GM10847 (cell line): ENCODE measurements at regions not wholly inside any gene's neighbourhood (a gene's known extent, or its start where the extent isn't known, plus 50 kb on each side); places are given as distances from the start of the nearest gene placed in this dataset.

ENCODE experiments used
- POLR2A ChIP-seq: IDR thresholded peaks from 2 replicates; pipeline ENCODE4 v1.6.1; 2011; ENCODE audit not compliant: insufficient read length; ENCODE audit errors: extremely low read depth

DNA sequence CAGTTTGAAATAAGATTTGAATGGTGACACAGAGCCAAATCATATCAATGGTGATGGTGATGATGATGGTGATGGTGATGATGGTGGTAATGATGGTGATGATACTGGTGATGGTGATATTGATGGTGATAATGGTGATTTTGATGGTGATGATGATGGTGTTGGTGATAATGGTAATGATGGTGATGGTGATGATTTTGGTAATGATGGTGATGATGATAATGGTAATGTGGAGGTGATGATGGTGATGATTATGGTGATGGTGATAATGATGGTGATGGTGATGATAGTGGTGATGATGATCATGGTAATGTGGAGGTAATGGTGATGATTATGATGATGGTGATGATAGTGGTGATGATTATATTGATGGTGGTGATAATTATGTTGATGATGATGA is 311.9 kb upstream of the SFSWAP start:
- no peak for TF ChIP-seq POLR2A

DNA sequence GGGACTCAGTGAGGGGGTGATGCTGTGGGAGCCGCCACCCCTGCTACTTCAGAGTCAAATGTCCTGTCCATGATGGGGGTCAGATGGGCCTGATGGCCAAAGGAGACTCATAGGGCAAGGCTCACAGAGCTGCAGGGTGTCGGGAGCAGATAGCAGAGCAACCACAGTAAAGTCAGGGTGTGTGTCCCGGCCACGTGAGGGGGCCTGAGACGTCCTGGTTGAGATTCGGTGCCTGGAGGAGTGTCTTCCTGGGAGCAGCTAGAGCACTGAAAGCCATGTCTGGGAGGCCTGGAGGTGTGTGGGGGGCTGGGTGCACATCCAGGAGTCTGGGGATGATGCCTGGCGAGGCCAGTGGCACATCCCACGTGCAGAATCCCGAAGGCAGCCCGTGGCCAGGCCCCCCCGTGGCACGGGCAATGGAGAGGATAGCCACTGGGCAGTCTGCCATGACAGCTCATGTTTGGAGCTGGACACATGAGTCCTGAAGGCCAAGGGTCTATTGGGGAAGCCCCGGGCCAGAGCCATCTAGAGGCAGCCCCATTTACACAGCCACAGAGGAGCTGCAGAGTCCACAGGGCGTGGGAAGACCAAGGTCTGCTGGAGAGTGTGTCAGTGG is 308.0 kb upstream of the SFSWAP start:
- TF ChIP-seq POLR2A: no peak

DNA sequence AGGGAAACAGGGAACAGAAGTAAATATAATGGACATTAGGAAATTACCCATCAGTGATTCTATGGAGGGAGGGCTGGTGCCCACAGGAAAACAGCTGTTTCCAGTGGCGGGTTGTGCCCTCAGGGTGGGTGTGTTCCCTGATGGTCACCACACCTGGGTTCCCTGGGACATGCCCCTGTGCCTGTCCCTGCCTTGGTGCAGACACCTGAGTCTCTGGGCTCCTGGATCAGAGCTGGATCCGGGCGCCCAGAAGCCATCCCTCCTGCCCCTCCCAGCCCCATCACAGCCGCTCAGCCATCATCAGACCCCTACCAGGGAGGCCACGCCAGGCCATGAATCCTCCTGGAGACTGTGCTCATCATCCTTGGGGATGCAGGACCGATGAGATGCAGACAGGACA is 307.2 kb upstream of the SFSWAP start:
- no peak for TF ChIP-seq POLR2A

DNA sequence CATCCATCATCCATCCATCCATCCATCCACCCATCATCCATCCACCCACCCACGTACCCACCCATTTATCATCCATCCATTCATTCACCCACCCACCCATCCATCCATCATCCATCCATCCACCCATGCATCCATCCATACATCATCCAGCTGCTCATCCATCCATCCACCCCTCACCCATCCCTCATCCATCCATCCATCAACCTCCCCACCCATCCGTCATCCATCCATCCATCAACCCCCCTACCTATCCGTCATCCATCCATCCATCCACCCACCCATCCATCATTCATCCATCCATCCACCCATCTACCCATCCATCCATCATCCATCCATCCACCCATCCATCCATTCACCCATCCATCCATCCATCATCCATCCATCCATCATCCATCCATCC is 306.2 kb upstream of the SFSWAP start:
- no peak for TF ChIP-seq POLR2A

DNA sequence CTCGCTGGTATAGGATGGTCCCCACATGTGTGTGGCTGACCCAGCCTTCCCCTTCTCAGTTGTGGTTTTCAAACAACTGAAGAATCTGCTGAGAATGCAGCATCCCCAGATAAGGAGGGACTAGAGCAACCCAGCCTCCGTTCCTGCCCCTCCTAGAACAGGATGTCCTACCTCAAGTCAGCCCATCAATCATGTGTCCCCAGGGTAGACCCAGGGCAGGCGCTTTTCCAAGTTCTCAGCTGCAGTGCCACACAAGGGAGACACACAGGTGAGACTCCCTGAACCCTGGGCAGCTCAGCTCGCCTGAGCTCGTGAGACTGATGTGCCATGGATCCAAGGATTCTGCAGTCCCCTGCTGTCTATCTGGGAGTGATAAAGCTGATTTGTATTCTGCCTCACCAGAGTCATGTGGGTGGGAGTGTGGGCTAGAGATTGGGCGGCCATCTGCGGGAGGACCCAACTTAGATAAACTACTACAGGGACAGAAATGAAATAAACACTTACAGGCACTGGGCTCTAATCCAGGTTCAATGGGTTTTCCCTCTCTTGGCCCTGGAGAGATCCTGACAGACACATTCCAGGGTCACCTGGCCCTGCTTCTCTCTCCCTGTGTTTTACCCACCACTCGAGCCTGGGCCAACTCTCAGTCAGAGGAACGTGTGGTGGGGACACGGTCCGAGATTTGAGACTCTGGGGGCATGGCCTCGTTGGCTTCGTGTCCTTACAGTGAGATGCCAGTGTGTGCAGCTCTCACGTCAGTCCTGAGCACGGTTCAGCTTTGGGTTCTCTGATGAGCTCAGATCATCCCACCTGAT is 303.5 kb upstream of the SFSWAP start:
- no peak for TF ChIP-seq POLR2A

DNA sequence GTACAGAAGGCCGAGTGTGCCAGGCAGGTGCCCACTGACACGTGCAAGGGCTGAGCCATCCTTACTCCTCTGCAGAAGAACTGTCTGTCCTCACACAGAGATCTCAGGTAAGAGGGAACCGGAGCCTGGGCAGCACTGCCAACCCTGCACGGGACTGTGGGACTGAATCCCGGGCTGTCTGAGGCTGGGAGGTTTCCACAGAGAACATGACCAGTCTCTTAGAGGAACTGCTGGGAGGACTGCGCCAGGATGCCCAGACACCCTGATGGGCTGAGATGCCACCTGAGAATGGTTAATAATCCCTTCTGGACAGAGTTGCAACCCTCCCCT is 302.9 kb upstream of the SFSWAP start:
- TF ChIP-seq POLR2A: no peak

DNA sequence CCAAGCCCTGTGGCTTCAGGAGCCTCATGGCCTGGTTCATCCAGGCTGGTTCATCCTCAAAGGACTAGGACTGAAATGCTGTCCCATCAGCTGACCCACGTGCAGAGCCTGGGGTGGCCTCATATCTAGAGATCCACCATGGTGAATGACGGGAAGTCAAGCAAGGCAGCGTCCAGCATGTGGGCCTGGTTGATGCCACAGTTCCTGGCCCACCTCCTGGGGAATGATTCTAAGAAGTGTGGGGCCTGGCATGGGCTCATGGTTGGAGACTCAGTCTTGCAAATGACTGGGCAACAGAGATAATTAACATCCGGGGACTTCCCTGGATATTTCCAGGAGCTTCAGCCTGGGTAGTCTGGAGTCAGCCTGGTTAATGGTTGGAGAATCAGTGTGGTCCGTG is 302.4 kb upstream of the SFSWAP start:
- no peak for TF ChIP-seq POLR2A

DNA sequence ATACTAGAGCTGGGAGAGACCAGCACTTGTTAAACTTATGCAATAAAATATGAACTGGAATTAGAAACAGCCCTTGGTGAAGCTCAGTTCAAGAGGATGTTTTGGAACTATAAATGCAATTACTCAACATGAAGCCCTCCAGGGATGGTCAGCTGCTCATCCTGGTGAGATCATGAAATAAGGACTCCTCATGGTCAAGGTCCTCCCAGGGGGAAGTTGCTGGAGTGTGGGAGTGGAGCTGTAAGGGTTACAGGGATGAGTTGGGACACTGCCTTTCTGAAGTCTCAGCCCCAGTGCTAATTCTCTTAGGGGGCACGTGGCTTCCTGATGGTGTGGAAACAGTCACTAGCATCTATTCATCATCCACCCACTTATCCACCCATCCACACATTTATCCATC is 301.7 kb upstream of the SFSWAP start:
- TF ChIP-seq POLR2A: no peak

DNA sequence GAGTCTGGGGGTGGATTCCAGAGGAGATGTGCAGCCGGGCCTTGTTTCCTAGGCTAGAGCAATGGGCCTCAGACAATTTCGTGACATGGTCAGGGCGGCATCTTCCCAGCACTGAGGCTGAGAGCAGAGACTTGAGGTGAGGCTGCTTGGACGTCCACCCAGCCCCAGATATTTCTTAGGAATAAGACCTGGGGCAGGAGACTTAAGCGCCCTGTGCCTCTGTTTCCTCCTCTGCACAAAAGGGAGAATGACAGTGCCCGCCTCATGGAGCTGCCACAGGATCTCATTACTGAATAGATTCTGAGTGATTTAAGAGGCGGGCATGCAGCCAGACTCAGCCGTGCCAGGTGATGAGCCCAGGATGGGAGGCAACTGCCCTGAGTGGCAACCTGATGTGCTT is 297.9 kb upstream of the SFSWAP start:
- TF ChIP-seq POLR2A: no peak

DNA sequence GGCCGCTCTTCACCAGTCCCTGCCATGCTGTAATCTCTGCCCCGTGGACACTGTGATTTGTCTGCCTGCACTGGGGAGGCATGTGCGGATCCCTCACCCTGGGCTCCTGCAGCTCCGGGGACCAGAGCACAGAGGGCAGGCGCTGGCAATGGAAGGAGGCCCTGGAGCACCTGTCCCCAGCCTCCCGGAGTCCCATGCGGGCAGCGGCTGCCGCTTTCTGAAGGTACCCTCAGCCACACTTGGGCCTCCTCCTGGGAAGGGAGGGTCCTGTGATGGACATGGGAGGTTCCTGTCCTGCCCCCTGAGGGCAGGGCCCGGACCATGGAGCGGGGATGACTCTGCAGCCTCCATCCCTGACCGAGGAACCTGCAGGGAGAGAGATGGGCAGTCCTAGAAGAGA is 297.4 kb upstream of the SFSWAP start:
- TF ChIP-seq POLR2A: no peak

DNA sequence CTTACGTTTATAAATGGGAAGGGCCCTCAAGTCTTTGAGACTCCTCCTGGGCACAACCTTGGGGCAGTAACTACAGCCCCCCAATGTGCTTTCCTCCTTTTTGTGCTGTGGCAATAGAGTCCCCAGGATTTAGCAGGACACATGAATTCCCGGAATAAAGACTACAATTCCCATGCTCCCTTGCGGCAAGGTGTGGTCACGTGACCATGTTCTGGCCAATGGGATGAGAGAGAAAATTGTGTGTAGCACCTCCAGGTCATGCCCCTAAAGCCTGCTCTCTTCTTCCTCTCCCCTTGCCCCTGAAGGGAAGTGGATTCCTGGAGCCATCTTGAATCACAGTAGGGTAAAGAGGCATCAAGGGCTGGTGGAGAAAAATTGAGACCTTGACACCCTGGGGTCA is 295.1 kb upstream of the SFSWAP start:
- TF ChIP-seq POLR2A: no peak

DNA sequence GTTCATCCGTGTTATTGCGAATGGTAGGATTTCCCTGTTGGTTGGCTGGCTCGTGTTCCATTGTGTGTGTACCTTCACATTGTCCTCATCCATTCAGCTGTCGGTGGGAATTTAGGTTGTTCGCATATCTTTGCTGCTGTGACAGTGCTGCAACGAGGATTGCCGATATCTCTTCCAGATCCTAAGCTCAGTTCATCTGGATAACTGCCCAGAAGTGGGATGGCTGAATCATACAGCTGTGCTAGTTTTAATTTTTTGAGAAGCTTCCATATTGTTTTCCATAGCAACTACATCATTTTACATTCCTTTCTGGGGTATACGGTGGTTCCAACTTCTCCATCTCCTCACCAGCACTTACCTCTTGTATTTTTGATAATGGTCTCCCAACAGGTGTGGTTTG is 292.8 kb upstream of the SFSWAP start:
- no peak for TF ChIP-seq POLR2A

DNA sequence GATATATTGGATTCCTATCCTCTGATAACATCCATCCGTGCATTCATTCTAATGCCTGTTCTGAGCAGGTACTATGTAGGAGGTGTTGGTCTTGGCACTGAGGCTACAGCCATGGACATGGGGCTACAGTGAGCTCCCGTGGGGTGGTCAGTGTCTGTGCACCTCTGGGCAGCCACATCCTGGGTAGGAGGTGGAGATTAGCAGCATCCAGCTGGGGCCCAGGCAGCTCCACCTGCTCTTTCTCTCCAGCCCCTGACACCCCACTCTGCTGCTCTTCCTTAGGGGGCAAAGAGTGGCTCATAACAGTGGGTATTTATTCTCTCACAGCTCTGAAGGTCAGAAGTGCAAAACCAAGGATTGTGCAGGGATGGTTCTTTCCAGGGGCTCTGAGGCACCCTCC is 292.0 kb upstream of the SFSWAP start:
- TF ChIP-seq POLR2A: no peak

DNA sequence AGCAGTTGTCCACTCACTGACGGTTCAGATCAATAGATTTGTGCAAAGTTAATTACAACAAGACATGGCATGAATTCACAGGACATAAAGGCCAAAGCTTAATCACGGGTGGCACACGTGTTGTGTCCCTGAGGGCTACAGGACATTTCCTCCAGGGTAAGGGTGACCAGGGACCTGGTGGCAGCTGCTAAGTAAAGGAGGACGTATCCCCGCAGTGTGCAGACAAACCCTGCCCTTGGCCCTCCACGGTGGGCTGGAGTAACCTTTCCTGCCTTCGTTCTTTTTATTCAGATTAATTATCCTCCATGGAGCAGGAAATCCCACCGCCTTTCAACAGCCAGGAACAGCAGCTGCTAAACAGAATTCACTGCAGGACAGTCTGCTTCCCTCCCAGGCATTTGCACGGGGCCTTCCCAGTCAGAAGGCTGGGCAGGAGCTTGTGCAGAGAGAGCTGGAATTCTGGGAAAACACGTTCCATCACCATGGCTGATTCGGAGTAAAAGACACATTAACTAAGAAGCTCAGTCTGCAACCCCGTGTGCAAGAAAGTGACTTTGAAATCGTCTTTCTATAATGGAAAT is 289.9 kb upstream of the SFSWAP start:
- TF ChIP-seq POLR2A: no peak

DNA sequence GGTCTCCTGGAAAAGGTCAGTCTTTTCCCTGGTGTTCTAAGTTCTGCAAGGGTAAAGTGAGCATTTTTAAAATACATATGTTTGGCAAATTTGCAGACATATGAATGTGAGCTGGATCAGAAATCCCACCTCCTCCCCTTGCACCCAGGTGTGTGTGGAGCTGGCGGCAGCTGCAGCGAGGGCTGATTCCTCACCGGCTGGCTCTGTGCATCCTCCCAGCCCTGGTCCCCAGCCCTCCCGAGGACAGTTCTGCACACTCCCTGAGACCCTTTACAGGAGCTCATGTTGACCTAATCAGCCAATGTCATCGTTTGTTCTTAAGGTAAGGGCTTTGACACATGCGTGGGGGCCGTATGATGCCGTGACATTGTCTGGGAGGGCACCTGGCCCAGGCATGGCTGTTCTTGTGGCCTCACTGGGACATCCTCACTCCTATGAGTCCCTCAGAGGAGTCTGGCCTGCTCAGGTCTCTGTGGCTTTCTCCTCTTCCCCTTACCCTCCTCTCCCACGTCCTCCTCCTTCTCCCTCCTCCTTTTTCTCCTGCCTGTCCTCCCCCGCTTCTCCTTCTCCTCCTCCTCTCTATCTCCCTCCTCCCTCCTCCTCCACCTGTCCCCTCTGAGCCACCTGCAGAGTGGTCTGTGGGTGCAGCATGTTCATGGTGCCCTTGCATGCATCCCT is 289.2 kb upstream of the SFSWAP start:
- TF ChIP-seq POLR2A: no peak

DNA sequence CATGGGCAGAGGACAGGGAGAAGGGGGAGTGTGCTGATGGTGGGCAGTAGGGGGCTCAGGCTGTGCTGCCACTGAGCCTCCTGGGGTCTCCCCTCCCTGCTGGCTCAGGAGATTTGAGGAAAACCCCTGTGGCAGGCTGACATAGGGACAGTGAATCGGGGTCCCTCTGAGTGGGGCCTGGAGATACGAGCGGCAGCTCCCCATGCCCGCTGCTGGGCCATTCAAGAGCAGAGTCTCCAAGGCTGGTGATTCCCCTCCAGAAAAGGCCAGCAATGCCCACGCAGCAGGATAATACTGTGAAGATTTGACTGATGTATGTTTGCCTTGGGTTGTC is 288.7 kb upstream of the SFSWAP start:
- no peak for TF ChIP-seq POLR2A
